ENCODE measurements at regions not wholly inside any gene's neighbourhood (a gene's known extent, or its start where the extent isn't known, plus 50 kb on each side); places are given as distances from the start of the nearest gene placed in this dataset.
"Not testable (repeated sequence)": the region's sequence is repeated elsewhere in the genome, so short reads cannot be mapped to it uniquely, and the experiment has no call there.

DNA sequence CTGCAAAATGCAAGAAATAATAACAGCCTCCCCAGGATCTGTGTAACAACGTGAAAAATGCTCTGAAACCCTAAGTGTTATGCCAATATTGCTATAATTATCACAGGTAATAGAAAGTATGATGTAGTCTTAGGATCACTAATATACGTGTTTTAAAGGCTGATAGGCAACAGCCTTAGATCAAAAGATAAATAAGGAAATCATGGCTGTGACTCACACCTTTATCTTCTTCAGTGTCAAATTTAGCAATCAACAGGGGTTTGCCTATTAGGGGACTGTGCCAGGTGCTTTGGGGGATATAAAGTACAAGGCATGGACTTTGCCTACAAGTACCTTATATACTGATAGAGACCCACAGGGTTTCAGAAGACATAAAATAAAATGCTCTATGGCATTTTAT is 142.1 kb upstream of the VOPP1 start:
- H3K4me3 ChIP-seq = not testable (repeated sequence)

DNA sequence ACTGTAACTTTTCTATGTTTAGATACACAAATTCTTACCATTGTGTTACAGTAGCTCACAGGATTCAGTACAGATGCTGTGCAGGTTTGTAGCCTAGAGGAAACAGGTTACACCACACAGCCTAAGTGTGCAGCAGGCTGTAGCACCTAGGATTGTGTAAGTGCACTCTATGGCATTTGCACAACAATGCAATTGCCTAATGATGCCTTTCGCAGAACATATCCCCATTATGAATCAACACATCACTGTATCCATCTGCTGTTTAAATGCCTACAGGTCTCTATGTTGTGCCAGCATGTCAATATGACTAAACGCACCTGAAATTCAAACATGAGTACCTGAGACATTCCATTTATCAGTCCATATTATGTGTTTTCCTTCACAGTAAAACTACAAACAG is 138.0 kb upstream of the VOPP1 start:
- not testable (repeated sequence) for H3K27ac ChIP-seq; H3K36me3 ChIP-seq; H3K27me3 ChIP-seq; DNase-seq; H3K4me3 ChIP-seq; H3K4me1 ChIP-seq; H3K9me3 ChIP-seq (replicated peaks)

More for the DNA sequence above, 142.1 kb upstream of the VOPP1 start:
- not testable (repeated sequence) for H3K36me3 ChIP-seq; H3K27me3 ChIP-seq; DNase-seq; H3K4me1 ChIP-seq; H3K27ac ChIP-seq; H3K9me3 ChIP-seq (replicated peaks)

DNA sequence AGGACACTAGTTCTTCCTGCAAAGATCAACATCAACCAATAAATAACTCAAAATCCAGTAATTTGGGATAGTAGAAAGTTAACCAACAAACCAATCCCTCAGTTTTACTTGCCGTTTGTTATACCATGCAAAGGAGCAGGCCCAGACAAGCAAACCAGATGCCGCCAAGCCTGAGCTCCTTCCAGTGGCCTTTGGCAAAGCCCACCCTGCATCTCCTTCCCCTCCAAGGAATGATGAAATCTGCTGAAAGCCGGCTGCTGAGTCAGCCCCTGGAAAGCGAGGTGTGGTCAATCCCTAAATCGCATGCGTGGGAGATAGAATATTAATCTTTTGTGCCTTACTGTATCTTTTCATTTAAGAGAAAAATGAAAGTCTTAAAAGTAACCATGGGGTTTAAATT is 135.7 kb upstream of the VOPP1 start:
- H3K9me3 ChIP-seq (replicated peaks); DNase-seq; H3K27ac ChIP-seq; H3K4me3 ChIP-seq; H3K27me3 ChIP-seq; H3K4me1 ChIP-seq; H3K36me3 ChIP-seq: not testable (repeated sequence)

DNA sequence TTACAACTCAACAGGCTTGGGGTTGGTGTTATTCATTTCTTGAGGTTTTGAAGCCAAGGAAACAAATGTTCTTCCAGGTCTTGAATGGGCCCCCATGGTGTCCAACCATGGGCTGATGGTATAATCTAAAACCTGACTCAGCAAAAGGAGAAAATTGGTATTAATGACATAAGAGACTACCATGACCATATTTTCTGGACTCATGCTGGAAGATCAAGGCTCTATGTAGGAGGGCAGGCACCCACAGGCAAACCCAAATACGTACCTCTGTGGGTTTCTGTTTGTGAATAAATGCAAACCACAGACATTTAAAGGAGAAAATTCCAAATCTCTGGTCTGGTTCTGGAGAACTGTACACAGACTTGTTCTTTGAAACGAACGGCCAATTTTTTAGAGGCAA is 135.1 kb upstream of the VOPP1 start:
- H3K27me3 ChIP-seq, H3K27ac ChIP-seq, DNase-seq: not testable (repeated sequence)

DNA sequence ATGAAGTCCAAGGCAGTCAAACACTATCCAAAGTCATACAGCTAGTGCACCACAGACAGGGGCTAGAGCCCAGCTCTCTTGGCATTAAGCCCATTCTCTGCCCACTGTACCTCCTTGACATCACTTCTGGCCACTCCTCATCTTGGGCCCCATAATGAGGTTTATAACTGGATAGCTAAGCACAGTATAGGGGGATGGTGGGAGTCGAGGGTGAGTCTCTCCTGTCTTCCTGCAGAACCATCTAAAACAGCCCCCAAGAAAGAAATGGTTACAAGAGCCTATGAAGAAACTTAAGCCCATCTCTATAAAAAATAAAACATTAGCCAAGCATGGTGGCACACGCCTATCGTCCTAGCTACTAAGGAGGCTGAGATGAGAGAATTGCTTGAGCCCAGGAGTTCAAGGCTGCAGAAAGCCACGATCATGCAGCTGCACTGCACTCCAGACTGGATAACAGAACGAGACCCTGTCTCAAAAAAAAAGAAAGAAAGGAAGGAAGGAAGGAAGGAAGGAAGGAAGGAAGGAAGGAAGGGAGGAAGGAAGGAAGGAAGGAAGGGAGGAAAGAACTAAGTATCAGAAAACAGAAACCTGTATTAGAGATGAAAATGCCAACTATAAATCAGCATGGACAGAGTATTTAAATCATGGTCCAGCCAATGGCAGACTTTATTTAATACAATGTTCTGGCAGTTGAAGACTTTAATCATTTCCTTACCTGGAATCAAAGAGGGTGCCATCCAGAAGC is 134.3 kb upstream of the VOPP1 start:
- not testable (repeated sequence) for H3K4me3 ChIP-seq; H3K4me1 ChIP-seq; DNase-seq; H3K27ac ChIP-seq; H3K9me3 ChIP-seq (replicated peaks); H3K27me3 ChIP-seq; H3K36me3 ChIP-seq

More for the DNA sequence above, 135.1 kb upstream of the VOPP1 start:
- H3K9me3 ChIP-seq (replicated peaks); H3K36me3 ChIP-seq; H3K4me3 ChIP-seq; H3K4me1 ChIP-seq: not testable (repeated sequence)

DNA sequence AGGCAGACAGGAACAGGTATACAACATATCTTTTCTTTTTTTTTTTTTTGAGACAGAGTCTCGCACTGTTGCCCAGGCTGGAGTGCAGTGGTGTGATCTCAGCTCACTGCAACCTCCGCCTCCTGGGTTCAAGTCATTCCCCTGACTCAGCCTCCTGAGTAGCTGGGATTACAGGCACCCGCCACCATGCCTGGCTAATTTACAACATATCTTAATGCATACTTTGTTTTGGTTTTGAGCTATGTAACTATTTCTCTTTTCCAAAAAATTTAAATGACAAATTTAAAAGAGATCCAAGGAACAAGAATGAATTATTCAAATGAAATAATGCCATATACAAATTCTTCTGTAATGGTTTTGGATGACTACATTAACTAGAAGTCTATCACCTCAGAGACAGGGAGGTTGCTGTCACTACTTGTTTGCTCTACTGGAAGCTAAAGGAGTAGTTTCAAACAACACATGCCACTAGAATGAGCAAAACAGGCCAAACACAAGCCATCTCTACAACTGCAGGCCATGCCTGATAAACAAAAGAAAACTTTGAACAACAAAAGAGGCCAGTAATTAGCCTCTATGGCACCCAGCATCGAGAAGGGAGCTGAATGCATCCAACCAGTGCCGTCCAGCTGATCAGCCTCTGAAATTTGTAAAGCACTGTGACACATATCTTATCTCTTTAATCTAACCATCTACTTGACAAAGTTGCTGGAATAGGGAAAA is 133.6 kb upstream of the VOPP1 start:
- not testable (repeated sequence) for H3K27me3 ChIP-seq; H3K4me1 ChIP-seq; H3K36me3 ChIP-seq; H3K9me3 ChIP-seq (replicated peaks); DNase-seq; H3K27ac ChIP-seq; H3K4me3 ChIP-seq

DNA sequence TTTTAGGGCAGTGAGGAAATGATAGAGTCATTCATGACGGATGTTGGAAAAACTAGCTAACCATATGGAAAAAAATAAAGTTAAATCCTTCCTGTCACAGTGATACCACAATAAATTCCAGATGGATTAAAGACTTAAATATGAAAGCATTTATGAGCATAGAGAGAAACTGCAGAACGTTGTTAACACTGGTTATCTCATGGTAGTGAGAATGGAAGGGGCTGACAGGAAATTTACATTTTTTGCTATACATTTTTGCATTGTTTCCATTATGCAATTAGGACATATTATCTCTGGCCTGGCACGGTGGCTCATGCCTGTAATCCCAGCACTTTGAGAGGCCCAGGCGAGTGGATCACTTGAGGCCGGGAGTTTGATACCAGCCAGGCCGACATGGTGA is 130.5 kb upstream of the VOPP1 start:
- DNase-seq = peak; percentile 33 to 64
- not testable (repeated sequence) for H3K9me3 ChIP-seq (replicated peaks)
- peaks cover 21% of the 10 kb centered on the region for H3K4me1 ChIP-seq

DNA sequence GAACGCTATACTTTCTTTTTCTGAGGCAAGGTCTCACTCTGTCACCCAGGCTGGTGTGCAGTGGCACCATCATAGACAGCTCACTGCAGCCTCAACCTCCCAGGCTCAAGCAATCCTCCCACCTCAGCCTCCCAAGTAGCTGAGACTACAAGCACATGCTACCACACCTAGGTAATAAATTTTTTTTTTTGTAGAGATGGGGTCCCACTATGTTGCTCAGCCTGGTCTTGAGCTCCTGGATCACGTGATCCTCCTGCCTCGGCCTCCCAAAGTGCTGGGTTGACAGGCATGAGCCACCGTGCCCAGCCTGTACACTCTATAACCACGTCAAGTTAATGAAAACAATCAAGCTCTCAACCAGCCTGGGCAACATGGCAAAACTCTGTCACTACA is 127.1 kb upstream of the VOPP1 start:
- not testable (repeated sequence) for H3K27me3 ChIP-seq; DNase-seq; H3K4me3 ChIP-seq; H3K36me3 ChIP-seq; H3K9me3 ChIP-seq (replicated peaks)
- Histone ChIP-seq H3K4me1 (peaks cover 21% of the 10 kb centered on the region), H3K27ac (peak overlapping the region; percentile 80)

More for the DNA sequence above, 130.5 kb upstream of the VOPP1 start:
- not testable (repeated sequence) for H3K27ac ChIP-seq, H3K27me3 ChIP-seq, H3K36me3 ChIP-seq, H3K4me3 ChIP-seq

DNA sequence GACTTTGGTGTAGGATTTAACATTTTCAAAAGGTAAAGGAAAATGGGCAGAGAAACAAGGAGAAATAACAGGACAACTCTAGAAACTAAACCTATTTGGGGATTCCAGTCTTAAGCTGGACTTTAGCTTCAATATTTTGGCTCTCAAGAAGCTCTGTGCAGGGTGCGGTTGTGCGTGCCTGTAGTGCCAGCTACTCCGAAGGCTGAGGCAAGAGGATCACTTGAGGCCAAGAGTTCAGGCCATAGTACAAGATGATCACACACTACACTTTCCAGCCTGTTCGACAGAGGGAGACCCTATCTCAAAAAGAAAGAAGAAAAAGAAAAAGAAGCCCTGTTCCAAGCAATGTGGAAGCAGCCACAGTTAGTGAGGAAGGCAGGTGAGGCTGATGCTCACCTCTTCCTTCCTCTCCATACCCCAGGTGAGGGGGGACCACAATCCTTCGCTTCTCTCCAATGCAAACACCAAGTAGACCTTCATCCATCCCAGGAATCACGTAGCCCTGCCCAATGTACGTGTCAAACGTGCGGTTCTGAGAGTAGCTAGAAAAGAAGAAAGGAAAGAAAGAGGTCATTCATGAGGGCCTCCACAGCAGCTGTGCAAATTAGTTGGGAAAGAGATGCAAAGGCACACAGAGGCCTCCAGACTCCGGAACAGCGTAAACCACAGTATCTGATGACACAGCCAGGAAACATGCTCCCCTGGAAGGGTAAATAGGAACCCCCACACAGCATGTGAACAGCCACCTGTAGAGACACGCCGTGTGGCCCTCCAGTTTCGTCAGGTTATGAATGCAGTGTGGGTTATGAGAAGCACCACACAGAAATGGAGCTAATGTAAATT is 126.5 kb upstream of the VOPP1 start:
- peak overlapping the region; percentile 80 for H3K27ac ChIP-seq
- H3K4me1 ChIP-seq = peaks cover 21% of the 10 kb centered on the region
- peak overlapping the region; percentile 23; the same call in 1 of the 2 replicates for H3K4me3 ChIP-seq
- not testable (repeated sequence) for H3K36me3 ChIP-seq; H3K9me3 ChIP-seq (replicated peaks); H3K27me3 ChIP-seq
- peak; percentile 82 to 89 for DNase-seq

DNA sequence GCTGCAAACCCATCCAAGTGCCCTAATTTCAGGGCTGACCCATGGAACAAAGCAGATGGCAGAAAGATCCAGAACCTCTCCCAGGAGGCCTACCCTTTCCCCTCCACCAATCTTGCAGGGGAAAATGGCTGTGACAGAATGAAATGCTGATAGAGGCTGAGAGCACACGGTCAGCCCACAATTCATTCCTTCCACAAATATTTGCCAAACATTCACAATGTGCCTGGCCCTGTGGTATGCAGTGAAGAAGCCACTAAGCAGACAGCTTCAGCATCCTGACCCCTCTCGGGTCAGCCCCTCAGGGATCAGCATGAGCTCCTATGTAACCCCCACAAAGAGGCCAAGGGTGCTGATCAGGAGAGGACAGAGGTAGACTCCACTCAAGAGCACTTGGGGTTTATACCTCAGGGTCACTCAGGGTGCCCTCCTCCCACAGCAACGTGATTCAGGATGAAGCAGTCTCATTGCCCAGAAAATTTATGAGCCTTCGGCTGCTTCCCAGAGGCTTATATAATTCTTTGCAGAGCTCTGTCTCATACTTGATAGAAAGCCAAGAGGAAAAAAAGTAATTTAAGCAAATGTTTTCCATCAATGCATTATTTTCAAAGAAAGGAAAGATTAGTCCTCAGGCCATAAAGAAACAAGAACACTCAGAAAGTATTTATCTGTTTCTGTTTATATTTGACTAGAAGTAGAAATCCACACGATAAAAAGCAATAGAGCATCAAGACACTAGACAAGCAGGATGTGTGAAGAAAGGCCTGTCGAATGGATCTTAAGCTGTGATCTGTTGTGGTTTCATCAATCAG is 123.8 kb upstream of the VOPP1 start:
- H3K27me3 ChIP-seq; DNase-seq; H3K36me3 ChIP-seq; H3K27ac ChIP-seq; H3K4me3 ChIP-seq; H3K9me3 ChIP-seq (replicated peaks): not testable (repeated sequence)
- H3K4me1 ChIP-seq = peaks cover 13% of the 10 kb centered on the region

DNA sequence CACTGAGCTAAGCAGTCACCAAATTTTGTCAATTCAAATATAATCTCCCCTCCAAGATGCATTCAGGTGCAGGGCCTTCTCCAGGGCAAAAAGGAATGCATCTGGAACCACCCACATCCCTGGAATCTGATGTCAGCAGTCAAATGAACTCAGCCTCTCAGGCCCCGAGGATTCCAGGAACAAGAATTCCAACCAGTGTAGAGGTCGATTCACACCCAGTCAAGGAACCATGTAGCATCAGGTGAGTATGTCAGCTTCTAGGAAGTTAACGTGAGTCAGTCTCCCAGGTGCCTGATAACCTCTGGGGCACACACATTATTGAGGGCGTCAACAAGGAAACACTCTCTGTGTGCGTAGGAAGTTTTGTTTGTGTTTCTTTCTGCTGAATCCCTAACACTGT is 122.2 kb upstream of the VOPP1 start:
- not testable (repeated sequence) for H3K4me3 ChIP-seq; H3K27ac ChIP-seq; H3K9me3 ChIP-seq (replicated peaks); H3K27me3 ChIP-seq; DNase-seq; H3K36me3 ChIP-seq
- peaks cover 13% of the 10 kb centered on the region for H3K4me1 ChIP-seq

DNA sequence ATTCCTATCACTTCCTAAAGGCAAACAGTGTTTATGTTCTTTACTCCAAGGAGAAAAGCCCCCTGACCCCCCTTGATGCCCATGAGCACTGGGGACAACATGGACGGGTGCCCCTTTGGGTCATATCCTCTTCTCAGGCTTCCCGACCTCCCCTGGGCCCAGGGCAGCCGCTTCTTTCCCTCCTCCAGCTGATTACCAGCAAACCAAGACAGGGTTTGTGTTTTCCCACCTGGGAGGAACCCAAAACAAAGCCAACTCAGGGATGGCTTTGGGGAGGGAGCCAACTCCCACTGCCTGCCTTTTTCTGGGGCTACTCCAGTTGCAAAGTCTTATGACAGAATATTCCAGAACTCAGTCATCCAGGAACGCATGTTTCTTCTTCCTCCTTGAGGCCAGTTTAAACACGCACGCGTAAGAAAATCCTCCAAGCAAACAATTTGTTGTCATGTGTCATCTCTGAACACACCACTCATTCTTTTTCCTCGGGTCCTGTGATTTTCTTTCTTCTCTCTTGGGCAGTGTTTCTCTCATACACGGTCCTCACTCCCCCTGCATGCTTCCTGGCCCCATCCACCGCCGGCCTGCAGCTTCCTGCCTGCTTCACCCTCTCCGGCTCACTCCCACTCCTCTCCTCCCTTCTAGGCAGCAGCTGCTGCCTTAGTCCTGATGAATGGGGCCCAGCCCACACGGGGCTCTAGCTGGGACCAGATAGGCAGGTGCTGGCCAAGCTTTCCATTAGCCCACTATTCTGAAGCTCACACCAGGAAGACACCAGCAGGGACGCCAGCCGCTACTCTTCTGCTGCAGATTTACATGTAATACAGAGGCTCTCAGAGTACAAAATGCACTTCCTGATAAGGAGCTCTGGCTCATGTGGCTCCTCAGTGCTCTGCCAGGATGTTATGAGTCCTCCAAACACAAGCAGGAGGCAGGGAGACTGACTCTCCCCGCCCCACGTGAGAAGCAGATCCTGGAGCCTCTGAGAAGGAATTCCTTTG is 116.7 kb upstream of the VOPP1 start:
- not testable (repeated sequence) for H3K36me3 ChIP-seq; H3K4me1 ChIP-seq; H3K27me3 ChIP-seq; H3K9me3 ChIP-seq (replicated peaks)
- Histone ChIP-seq H3K27ac (peak overlapping the region; percentile 61), H3K4me3 (peak overlapping the region; percentile 37)
- peak; percentile 71 to 77 for DNase-seq

DNA sequence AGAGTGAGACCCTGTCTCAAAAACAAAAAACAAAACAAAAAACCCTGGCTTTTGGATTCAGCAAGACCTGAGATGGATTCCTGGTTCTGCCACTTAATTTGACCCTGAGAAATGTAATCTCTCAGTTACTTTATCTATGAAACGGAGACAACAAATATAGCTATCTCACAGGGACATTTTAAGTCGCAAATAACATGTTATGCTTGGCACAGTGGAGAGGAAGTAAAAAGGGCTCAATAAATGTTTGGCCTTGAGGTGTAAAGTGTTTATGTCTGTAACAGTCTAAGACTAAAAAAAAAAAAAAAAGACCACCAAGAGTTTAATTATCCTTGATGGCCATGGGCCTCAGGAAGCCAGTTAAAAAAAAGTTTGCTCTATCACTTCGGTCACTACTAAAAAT is 116.0 kb upstream of the VOPP1 start:
- DNase-seq; H3K36me3 ChIP-seq; H3K4me1 ChIP-seq; H3K9me3 ChIP-seq (replicated peaks); H3K4me3 ChIP-seq; H3K27me3 ChIP-seq; H3K27ac ChIP-seq: not testable (repeated sequence)

DNA sequence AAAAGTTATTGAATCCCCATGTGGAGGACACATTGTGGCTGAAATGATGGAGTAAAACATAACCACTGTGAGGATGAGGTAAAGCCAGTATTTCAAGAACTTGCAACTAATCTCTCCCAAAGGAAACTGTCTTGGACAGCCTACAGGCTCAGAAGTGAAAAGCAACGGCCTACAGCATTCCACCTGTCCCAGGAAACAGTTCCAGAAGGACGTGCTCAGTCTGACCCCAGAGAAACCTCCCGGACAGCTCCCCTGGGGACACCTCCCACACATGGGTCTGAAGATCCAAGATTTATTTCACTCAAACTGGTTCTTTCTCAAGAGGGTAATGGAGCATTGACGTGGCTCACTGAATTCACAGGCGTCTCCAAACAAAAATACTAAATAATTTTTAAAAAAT is 115.0 kb upstream of the VOPP1 start:
- H3K27me3 ChIP-seq; H3K27ac ChIP-seq; H3K9me3 ChIP-seq (replicated peaks); DNase-seq; H3K4me3 ChIP-seq; H3K4me1 ChIP-seq; H3K36me3 ChIP-seq: not testable (repeated sequence)

Data from SJCRH30 (cell line).